DMS 273 treated with DMSO at 0.1 percent for 48 hours (cell line): ENCODE measurements at regions not wholly inside any gene's neighbourhood (a gene's known extent, or its start where the extent isn't known, plus 50 kb on each side); places are given as distances from the start of the nearest gene placed in this dataset.
"Not testable (repeated sequence)": the region's sequence is repeated elsewhere in the genome, so short reads cannot be mapped to it uniquely, and the experiment has no call there.

Experiments
- DNase-seq: peaks from one replicate; lab custom pipeline; 2025; lab: John Stamatoyannopoulos, UW

- DNase-seq, result no peak
Observed at GRCh38 chr4:26044983-26045382, 131.0 kb downstream of the SMIM20 start.

GRCh38 chr4:26047795-26048194, 133.8 kb downstream of the SMIM20 start:
- no peak for DNase-seq

- no peak for DNase-seq
Observed at GRCh38 chr4:26048378-26048882, 134.4 kb downstream of the SMIM20 start.

GRCh38 chr4:26048950-26049349, 134.9 kb downstream of the SMIM20 start:
- DNase-seq, result no peak

GRCh38 chr4:26049447-26049846, 135.4 kb downstream of the SMIM20 start:
- no peak for DNase-seq

- DNase-seq, result no peak
Observed at GRCh38 chr4:26050212-26050643, 136.2 kb downstream of the SMIM20 start.

- DNase-seq, result no peak
Observed at GRCh38 chr4:26050671-26051070, 136.7 kb downstream of the SMIM20 start.

- DNase-seq, result no peak
Observed at GRCh38 chr4:26051240-26051639, 137.2 kb downstream of the SMIM20 start.

GRCh38 chr4:26052663-26053541, 138.9 kb downstream of the SMIM20 start:
- no peak for DNase-seq

GRCh38 chr4:26053761-26054160, 139.7 kb downstream of the SMIM20 start:
- DNase-seq, result no peak

GRCh38 chr4:26055855-26056254, 141.8 kb downstream of the SMIM20 start:
- DNase-seq, result no peak

GRCh38 chr4:26056406-26056805, 142.4 kb downstream of the SMIM20 start:
- DNase-seq, result no peak

GRCh38 chr4:26057839-26058238, 143.8 kb downstream of the SMIM20 start:
- DNase-seq, result not testable (repeated sequence)

- no peak for DNase-seq
Observed at GRCh38 chr4:26058537-26058936, 144.5 kb downstream of the SMIM20 start.

GRCh38 chr4:26059391-26060154, 145.6 kb downstream of the SMIM20 start:
- DNase-seq, result no peak

- no peak for DNase-seq
Observed at GRCh38 chr4:26060286-26060685, 146.3 kb downstream of the SMIM20 start.

- no peak for DNase-seq
Observed at GRCh38 chr4:26061248-26061986, 147.4 kb downstream of the SMIM20 start.

- DNase-seq, result no peak
Observed at GRCh38 chr4:26062215-26062614, 148.2 kb downstream of the SMIM20 start.

- not testable (repeated sequence) for DNase-seq
Observed at GRCh38 chr4:26064009-26064408, 150.0 kb downstream of the SMIM20 start.

- DNase-seq, result no peak
Observed at GRCh38 chr4:26065833-26066232, 151.8 kb downstream of the SMIM20 start.

GRCh38 chr4:26067035-26067434, 153.0 kb downstream of the SMIM20 start:
- no peak for DNase-seq

GRCh38 chr4:26069218-26069617, 155.2 kb downstream of the SMIM20 start:
- DNase-seq, result no peak
